ENCODE measurements at regions not wholly inside any gene's neighbourhood (a gene's known extent, or its start where the extent isn't known, plus 50 kb on each side); places are given as distances from the start of the nearest gene placed in this dataset.
"Not testable (repeated sequence)": the region's sequence is repeated elsewhere in the genome, so short reads cannot be mapped to it uniquely, and the experiment has no call there.

DNA sequence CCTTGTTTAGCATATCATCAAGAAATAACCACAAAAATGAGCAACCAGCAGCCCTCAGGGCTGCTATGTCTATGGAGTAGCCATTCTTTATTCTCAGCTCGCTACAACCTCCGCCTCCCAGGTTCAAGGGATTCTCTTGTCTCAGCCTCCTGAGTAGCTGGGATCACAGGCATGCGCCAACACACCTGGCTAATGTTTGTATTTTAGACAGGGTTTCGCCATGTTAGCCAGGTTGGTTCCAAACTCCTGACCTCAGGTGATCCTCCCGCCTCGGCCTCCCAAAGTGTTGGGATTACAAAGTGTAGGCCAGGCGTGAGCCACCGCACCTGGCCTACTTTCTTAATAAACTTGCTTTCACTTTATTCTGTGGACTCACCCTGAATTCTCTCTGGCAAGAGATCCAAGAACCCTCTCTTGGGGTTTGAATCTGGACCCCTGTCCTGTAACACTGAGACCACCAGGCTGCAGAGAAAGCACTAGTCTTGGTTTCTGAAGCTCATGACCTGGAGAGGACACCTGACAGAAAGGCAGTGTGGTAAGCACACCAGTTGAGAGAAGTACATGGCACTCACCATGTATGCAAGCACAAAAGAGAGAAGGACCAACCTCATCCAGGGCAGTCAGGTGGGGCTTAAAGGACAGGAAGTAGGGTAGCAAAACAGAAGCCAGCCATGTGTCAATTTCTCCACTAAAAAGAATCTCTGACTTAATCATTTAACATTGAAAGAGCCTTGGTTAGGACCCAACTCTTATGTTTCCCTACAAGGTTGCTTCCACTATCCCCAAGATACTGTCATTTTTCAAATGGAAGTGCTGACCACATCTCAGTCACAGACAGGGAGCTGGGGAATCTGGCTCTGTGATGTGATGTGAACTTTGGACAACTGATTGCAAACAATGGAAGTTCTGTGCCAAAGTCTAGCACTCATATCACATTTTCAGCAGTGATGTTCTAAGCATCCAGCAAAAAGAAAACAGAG is 97.4 kb upstream of the DST start:
- no peak for DNase-seq

GRCh38 chr6:56736804-56737203 is 94.1 kb upstream of the DST start:
- no peak for DNase-seq

GRCh38 chr6:56734335-56734734 is 91.6 kb upstream of the DST start:
- DNase-seq: no peak

DNA sequence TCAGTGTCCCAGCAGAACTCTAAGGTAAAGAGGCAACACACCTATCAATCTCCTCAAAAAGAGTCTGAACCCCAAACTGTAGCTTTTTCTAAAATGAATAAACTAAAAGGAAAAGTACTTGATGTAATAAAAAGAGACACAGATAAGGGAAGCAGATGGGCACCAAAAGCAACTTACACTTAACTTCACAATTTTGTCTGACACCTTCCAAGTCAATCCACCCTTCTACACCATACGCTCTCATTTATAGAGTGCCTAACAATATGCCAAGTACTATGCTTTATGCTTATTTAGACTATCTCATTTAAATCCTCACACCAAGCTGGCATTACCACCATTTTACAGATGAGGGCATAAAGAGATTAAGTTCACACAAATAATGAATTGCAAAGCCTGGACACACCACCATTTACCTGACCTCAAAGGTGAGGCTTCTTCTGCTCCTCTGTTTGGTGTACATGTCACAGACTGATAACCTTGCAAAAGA is 90.6 kb upstream of the DST start:
- DNase-seq: no peak

DNA sequence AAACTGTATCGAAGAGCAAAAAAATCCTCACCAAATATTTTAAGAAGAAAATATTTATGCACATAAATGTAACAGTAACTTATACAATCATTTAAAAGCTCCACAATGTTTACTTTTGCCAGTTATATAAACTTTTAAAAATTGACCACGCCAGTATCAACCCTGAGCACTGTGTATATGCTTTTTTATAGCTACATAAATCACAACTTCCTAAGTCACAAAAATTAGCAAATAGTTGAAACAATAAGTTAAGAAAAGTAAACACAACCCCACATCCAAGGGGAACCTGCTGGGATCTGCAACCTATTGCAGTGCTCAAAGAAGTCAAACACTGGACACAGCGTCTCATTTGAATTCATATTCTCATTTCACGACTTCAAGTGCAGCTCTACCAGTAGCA is 89.8 kb upstream of the DST start:
- no peak for DNase-seq

DNA sequence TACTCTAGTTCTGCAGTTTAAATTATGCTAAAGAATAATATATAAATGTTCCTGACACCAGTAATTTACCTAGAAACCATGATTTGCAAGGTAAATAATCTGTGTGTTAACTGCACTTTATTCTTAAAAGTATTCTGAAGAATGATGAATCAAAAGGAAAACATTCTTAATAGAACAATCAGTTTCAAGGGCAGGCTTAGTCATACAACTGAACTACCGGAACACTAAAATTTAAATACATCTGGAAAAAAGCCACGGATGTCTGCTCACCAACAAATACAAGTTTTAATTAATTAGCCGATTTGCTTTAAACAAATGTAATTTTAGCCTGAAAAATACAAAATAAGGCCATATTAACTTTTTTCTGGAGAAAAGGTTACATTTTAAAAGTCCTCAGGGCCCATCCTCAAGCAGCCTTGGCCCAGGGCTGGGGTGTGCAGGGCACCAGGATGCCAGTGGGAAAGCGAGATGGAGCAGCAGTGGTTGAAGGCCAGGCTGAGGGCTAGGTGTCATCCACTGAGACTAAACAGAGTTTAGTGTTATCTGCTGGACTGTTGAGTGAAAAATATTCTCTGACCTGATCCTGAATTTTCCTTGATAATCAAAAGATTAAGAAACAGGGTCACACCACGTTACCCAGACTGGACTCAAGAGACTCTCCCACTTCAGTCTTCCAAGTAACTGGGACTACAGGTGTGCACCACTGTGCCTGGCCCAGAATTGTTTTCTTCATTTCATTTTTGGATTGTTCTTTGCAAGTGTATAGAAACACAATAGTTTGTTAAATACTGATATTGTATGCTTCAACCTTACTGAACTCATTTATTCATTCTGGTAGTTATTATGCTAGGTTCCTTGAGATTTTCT is 88.2 kb upstream of the DST start:
- no peak for DNase-seq

- no peak for DNase-seq
Observed at GRCh38 chr6:56729719-56730118, 87.0 kb upstream of the DST start.

- DNase-seq: not testable (repeated sequence)
Observed at GRCh38 chr6:56729166-56729565, 86.5 kb upstream of the DST start.

GRCh38 chr6:56727097-56727850 is 84.6 kb upstream of the DST start:
- DNase-seq: no peak

GRCh38 chr6:56725254-56725653 is 82.6 kb upstream of the DST start:
- no peak for DNase-seq

DNA sequence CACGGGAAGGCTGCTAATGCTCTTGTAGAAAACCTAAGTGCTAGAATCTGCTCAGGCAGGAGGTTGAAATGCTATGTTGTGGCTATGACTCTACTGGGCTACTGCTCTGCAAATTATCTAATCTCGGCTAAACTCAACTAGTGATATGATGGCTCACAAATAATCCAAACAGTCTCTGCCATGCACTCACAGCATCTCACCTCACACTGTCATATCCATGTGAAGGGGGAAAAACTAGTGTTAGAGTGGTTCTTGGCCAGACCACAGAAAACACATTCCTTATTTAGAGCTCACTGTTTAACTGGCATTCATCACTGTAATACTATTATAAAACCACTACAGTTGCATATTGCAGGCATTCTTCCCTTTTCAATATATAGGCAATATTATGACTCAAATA is 81.8 kb upstream of the DST start:
- no peak for DNase-seq

DNA sequence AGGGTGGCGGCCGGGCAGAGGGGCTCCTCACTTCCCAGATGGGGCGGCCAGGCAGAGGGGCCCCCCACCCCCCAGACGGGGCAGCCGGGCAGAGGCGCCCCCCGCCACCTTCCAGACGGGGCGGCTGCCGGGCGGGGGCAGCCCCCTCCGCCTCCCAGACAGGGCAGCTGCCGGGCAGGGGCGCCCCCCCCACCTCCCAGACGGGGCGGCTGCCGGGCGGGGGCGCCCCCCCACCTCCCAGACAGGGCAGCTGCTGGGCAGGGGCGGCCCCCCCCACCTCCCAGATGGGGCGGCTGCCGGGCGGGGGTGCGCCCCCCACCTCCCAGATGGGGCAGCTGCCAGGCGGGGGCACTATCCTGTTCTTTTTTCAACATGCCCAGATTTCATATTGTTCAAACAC is 78.2 kb upstream of the DST start:
- DNase-seq: no peak

- DNase-seq: not testable (repeated sequence)
Observed at GRCh38 chr6:56720202-56720601, 77.5 kb upstream of the DST start.

DNA sequence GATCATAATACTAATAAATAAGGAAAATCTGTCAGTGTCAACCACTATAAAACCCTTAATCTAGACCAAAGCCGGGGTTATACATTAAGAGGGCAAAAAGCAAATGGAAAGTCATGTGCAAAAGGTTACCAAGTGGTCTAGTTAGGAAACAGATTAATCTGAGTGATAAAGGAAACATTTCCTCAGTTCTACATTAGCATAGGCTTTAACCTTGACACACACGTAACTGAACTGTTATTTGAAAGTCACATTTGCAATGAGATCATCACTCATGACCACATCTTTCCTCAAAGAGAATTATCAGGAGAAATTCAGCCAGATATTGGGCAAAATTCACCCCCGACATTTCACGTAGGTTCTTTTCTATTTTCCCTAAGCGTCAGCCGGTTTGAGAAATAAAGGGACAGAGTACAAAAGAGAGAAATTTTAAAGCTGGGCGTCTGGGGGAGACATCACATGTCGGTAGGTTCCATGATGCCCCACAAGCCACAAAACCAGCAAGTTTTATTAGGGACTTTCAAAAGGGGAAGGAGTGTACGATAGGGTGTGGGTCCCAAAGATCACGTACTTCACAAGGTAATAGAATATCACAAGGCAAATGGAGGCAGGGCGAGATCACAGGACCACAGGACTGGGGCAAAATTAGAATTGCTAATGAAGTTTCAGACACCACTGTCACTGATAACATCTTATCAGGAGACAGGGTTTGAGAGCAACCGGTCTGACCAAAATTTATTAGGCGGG is 76.8 kb upstream of the DST start:
- DNase-seq: not testable (repeated sequence)

DNA sequence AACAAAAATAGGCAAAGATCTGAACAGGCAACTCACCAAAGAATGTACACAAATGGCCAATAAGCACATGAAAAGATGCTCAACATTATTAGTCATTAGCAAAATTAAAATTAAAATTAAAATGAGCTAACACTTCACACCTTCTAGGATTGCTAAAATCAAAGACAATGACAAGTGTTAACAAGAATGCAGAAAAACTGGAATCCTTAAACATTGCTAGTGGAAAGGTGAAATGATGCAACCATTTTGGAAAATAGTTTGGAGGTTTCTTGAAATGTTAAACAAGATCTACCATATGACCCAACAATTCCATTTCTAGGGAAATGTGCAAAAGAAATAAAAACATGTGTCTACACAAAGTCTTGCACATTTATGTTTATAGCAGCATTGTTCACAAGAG is 75.5 kb upstream of the DST start:
- DNase-seq: no peak

- DNase-seq: no peak
Observed at GRCh38 chr6:56716229-56716628, 73.5 kb upstream of the DST start.

DNA sequence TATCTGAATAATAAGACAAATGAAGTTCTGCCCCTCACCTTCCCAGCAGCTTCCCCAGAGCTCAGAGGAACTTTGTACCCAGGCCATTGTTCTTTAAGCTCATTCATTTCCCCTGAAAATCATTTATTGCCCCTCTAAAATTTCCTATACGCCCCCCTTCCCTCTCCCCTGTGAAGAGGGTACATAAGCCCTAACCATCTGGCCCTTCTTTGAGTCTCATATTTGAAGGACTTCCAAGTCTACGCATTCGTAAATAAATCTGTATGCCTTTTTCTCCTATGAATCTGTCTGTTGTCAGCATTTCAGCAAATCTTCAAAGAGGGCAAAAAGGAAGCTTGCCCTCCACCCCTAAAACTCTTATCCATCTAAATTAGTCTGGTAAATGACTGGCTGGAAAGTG is 73.1 kb upstream of the DST start:
- DNase-seq: no peak

GRCh38 chr6:56714982-56715456 is 72.3 kb upstream of the DST start:
- no peak for DNase-seq

GRCh38 chr6:56714273-56714672 is 71.6 kb upstream of the DST start:
- DNase-seq: no peak

DNA sequence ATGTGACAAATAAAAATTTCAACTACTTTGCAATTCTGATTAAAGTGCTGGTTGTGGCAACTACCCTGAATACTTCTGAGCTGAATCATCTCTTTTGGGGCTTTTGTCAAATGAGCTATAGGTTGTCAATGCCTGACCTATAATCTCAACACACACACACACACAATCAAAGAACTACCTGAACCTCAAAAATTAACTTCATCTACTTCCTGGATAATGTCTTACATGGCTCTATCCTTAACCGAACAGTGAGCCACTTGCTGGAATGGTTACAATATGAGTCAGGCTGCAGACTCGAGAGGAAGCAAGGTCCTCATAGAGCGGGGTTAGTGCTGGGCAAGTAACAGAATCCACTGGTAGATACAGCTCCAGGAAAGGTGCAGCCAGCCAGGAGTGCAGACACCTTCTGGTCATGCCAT is 70.6 kb upstream of the DST start:
- DNase-seq: no peak

GRCh38 chr6:56710967-56711366 is 68.3 kb upstream of the DST start:
- no peak for DNase-seq

- no peak for DNase-seq
Observed at GRCh38 chr6:56709650-56710049, 67.0 kb upstream of the DST start.

Measured in activated CD4-positive, alpha-beta T cell treated with anti-CD3 and anti-CD28 coated beads, Interleukin-10, Interleukin-2, amounts not matched to agents 100 ng/mL and 50 ng/mL, durations not matched to agents 16 hours and 8 hours (primary cell).